ENCODE measurements at regions not wholly inside any gene's neighbourhood (a gene's known extent, or its start where the extent isn't known, plus 50 kb on each side); places are given as distances from the start of the nearest gene placed in this dataset.
"Not testable (repeated sequence)": the region's sequence is repeated elsewhere in the genome, so short reads cannot be mapped to it uniquely, and the experiment has no call there.

- Mint-ChIP-seq H3K4me3 (no peak overlapping the region), H3K27me3 (peaks cover 0 to 32% (median 23%) of the 10 kb centered on the region in 5 donors), H3K27ac (no peak overlapping the region), H3K9me3 (peaks cover 0 to 3% (median 0%) of the 10 kb centered on the region in 11 donors), H3K4me1 (peaks cover 0 to 7% (median 0%) of the 10 kb centered on the region in 7 donors), H3K36me3 (no peaks in the 10 kb centered on the region)
- ChIA-PET CTCF (no interaction called here), POLR2A (no interaction called here)
- ATAC-seq (no peak), DNase-seq (no peak)
- Histone ChIP-seq H3K9me3 (ENCODE audit: control insufficient read depth in 2 of 3, low read length in 3 of 3) (no peaks in the 10 kb centered on the region), H3K4me1 (ENCODE audit: control insufficient read depth in 2 of 2, insufficient read depth in 2 of 2, low read length in 2 of 2) (no peaks in the 10 kb centered on the region), H3K36me3 (ENCODE audit: control insufficient read depth in 2 of 3, insufficient read depth in 3 of 3, low read length in 3 of 3) (no peaks in the 10 kb centered on the region), H3K4me3 (ENCODE audit: low read length) (no peak overlapping the region), H3K27me3 (ENCODE audit: control insufficient read depth in 2 of 2, insufficient read depth in 2 of 2, low read length in 2 of 2) (no peaks in the 10 kb centered on the region), H3K27ac (ENCODE audit: low read depth, low read length) (no peak overlapping the region)
- intact Hi-C loops (cut with micrococcal nuclease) = no loop called here
Measured at GRCh38 chr20:58574469-58574868, 59.3 kb upstream of the APCDD1L start.

GRCh38 chr20:58573986-58574385, 58.8 kb upstream of the APCDD1L start:
- ChIA-PET POLR2A (no interaction called here), CTCF (no interaction called here)
- H3K9me3 ChIP-seq (ENCODE audit: control insufficient read depth in 2 of 3, low read length in 3 of 3) = no peaks in the 10 kb centered on the region
- H3K27ac ChIP-seq (ENCODE audit: low read depth, low read length) = no peak overlapping the region
- Mint-ChIP-seq H3K4me1 (peaks cover 0 to 7% (median 0%) of the 10 kb centered on the region in 7 donors), H3K4me3 (no peak overlapping the region), H3K27ac (no peak overlapping the region), H3K36me3 (no peaks in the 10 kb centered on the region), H3K9me3 (peaks cover 0 to 3% (median 0%) of the 10 kb centered on the region in 11 donors), H3K27me3 (peaks cover 0 to 31% (median 23%) of the 10 kb centered on the region in 5 donors)
- no peaks in the 10 kb centered on the region for H3K27me3 ChIP-seq (ENCODE audit: control insufficient read depth in 2 of 2, insufficient read depth in 2 of 2, low read length in 2 of 2)
- H3K36me3 ChIP-seq (ENCODE audit: control insufficient read depth in 2 of 3, insufficient read depth in 3 of 3, low read length in 3 of 3) = no peaks in the 10 kb centered on the region
- DNase-seq (no peak), ATAC-seq (no peak)
- H3K4me3 ChIP-seq (ENCODE audit: low read length) = no peak overlapping the region
- H3K4me1 ChIP-seq (ENCODE audit: control insufficient read depth in 2 of 2, insufficient read depth in 2 of 2, low read length in 2 of 2) = no peaks in the 10 kb centered on the region
- intact Hi-C loops (cut with micrococcal nuclease) = no loop called here

- H3K9me3 Mint-ChIP-seq = peaks cover 0 to 3% (median 0%) of the 10 kb centered on the region in 11 donors
- H3K9me3 ChIP-seq (ENCODE audit: control insufficient read depth in 2 of 3, low read length in 3 of 3) = no peaks in the 10 kb centered on the region
- H3K27ac Mint-ChIP-seq = no peak overlapping the region
- H3K27ac ChIP-seq (ENCODE audit: low read depth, low read length) = no peak overlapping the region
- ChIA-PET CTCF (no interaction called here), POLR2A (no interaction called here)
- DNase-seq (no peak), ATAC-seq (no peak)
- peaks cover 0 to 24% (median 19%) of the 10 kb centered on the region in 5 donors for H3K27me3 Mint-ChIP-seq
- H3K4me3 ChIP-seq (ENCODE audit: low read length) = no peak overlapping the region
- no peaks in the 10 kb centered on the region for H3K27me3 ChIP-seq (ENCODE audit: control insufficient read depth in 2 of 2, insufficient read depth in 2 of 2, low read length in 2 of 2)
- intact Hi-C loops (cut with micrococcal nuclease) = no loop called here
- H3K4me1 ChIP-seq (ENCODE audit: control insufficient read depth in 2 of 2, insufficient read depth in 2 of 2, low read length in 2 of 2) = no peaks in the 10 kb centered on the region
- no peaks in the 10 kb centered on the region for H3K36me3 Mint-ChIP-seq
- peaks cover 0 to 7% (median 0%) of the 10 kb centered on the region in 7 donors for H3K4me1 Mint-ChIP-seq
- no peak overlapping the region for H3K4me3 Mint-ChIP-seq
- no peaks in the 10 kb centered on the region for H3K36me3 ChIP-seq (ENCODE audit: control insufficient read depth in 2 of 3, insufficient read depth in 3 of 3, low read length in 3 of 3)
Measured at GRCh38 chr20:58573257-58573656, 58.1 kb upstream of the APCDD1L start.

- CTCF ChIA-PET = not testable (repeated sequence)
Measured at GRCh38 chr20:58572428-58572763, 57.2 kb upstream of the APCDD1L start.

GRCh38 chr20:58571693-58572427, 56.7 kb upstream of the APCDD1L start:
- Mint-ChIP-seq H3K9me3 (peaks cover 0 to 3% (median 0%) of the 10 kb centered on the region in 11 donors), H3K4me3 (no peak overlapping the region), H3K4me1 (peaks cover 0 to 11% (median 7%) of the 10 kb centered on the region in 7 donors), H3K27me3 (peaks cover 0 to 15% (median 12%) of the 10 kb centered on the region in 5 donors), H3K36me3 (no peaks in the 10 kb centered on the region), H3K27ac (no peak overlapping the region)
- intact Hi-C loops (cut with micrococcal nuclease) = no loop called here
- ChIA-PET CTCF (no interaction called here), POLR2A (no interaction called here)
- H3K9me3 ChIP-seq (ENCODE audit: control insufficient read depth in 2 of 3, low read length in 3 of 3) = no peaks in the 10 kb centered on the region
- no peaks in the 10 kb centered on the region for H3K4me1 ChIP-seq (ENCODE audit: control insufficient read depth in 2 of 2, insufficient read depth in 2 of 2, low read length in 2 of 2)
- no peak overlapping the region for H3K27ac ChIP-seq (ENCODE audit: low read depth, low read length)
- H3K36me3 ChIP-seq (ENCODE audit: control insufficient read depth in 2 of 3, insufficient read depth in 3 of 3, low read length in 3 of 3) = no peaks in the 10 kb centered on the region
- ATAC-seq (no peak), DNase-seq (no peak)
- no peaks in the 10 kb centered on the region for H3K27me3 ChIP-seq (ENCODE audit: control insufficient read depth in 2 of 2, insufficient read depth in 2 of 2, low read length in 2 of 2)
- H3K4me3 ChIP-seq (ENCODE audit: low read length) = no peak overlapping the region

More at GRCh38 chr20:58572428-58572763, 57.2 kb upstream of the APCDD1L start:
- H3K36me3 ChIP-seq (ENCODE audit: control insufficient read depth in 2 of 3, insufficient read depth in 3 of 3, low read length in 3 of 3); H3K4me3 Mint-ChIP-seq; intact Hi-C loops (cut with micrococcal nuclease); DNase-seq; H3K27ac ChIP-seq (ENCODE audit: low read depth, low read length); H3K27me3 ChIP-seq (ENCODE audit: control insufficient read depth in 2 of 2, insufficient read depth in 2 of 2, low read length in 2 of 2); H3K4me1 ChIP-seq (ENCODE audit: control insufficient read depth in 2 of 2, insufficient read depth in 2 of 2, low read length in 2 of 2); H3K9me3 Mint-ChIP-seq; H3K27ac Mint-ChIP-seq; ATAC-seq; H3K4me3 ChIP-seq (ENCODE audit: low read length); H3K4me1 Mint-ChIP-seq; H3K9me3 ChIP-seq (ENCODE audit: control insufficient read depth in 2 of 3, low read length in 3 of 3); H3K36me3 Mint-ChIP-seq; POLR2A ChIA-PET: not testable (repeated sequence)
- peaks cover 0 to 20% (median 14%) of the 10 kb centered on the region in 5 donors for H3K27me3 Mint-ChIP-seq

GRCh38 chr20:58571356-58571692, 56.1 kb upstream of the APCDD1L start:
- no peak for ATAC-seq
- DNase-seq = no peak
- ChIA-PET CTCF (no interaction called here), POLR2A (no interaction called here)
- Mint-ChIP-seq H3K9me3 (peaks cover 0 to 3% (median 0%) of the 10 kb centered on the region in 11 donors), H3K36me3 (no peaks in the 10 kb centered on the region), H3K4me1 (peaks cover 0 to 15% (median 8%) of the 10 kb centered on the region in 7 donors), H3K27me3 (peaks cover 0 to 14% (median 11%) of the 10 kb centered on the region in 5 donors), H3K4me3 (no peak overlapping the region), H3K27ac (no peak overlapping the region)
- Histone ChIP-seq H3K4me1 (ENCODE audit: control insufficient read depth in 2 of 2, insufficient read depth in 2 of 2, low read length in 2 of 2) (no peaks in the 10 kb centered on the region), H3K9me3 (ENCODE audit: control insufficient read depth in 2 of 3, low read length in 3 of 3) (no peaks in the 10 kb centered on the region), H3K36me3 (ENCODE audit: control insufficient read depth in 2 of 3, insufficient read depth in 3 of 3, low read length in 3 of 3) (no peaks in the 10 kb centered on the region), H3K27ac (ENCODE audit: low read depth, low read length) (no peak overlapping the region), H3K27me3 (ENCODE audit: control insufficient read depth in 2 of 2, insufficient read depth in 2 of 2, low read length in 2 of 2) (no peaks in the 10 kb centered on the region), H3K4me3 (ENCODE audit: low read length) (no peak overlapping the region)
- intact Hi-C loops (cut with micrococcal nuclease) = no loop called here

- H3K27ac Mint-ChIP-seq = no peak overlapping the region
- H3K9me3 Mint-ChIP-seq = peaks cover 0 to 3% (median 0%) of the 10 kb centered on the region in 11 donors
- H3K9me3 ChIP-seq (ENCODE audit: control insufficient read depth in 2 of 3, low read length in 3 of 3) = no peaks in the 10 kb centered on the region
- H3K27ac ChIP-seq (ENCODE audit: low read depth, low read length) = no peak overlapping the region
- POLR2A ChIA-PET = no interaction called here
- H3K27me3 Mint-ChIP-seq = peaks cover 0 to 14% (median 10%) of the 10 kb centered on the region in 5 donors
- CTCF ChIA-PET = no interaction called here
- H3K4me1 ChIP-seq (ENCODE audit: control insufficient read depth in 2 of 2, insufficient read depth in 2 of 2, low read length in 2 of 2) = no peaks in the 10 kb centered on the region
- intact Hi-C loops (cut with micrococcal nuclease) = no loop called here
- ATAC-seq (no peak), DNase-seq (no peak)
- no peaks in the 10 kb centered on the region for H3K36me3 ChIP-seq (ENCODE audit: control insufficient read depth in 2 of 3, insufficient read depth in 3 of 3, low read length in 3 of 3)
- H3K4me1 Mint-ChIP-seq = peaks cover 0 to 15% (median 8%) of the 10 kb centered on the region in 7 donors
- no peak overlapping the region for H3K4me3 Mint-ChIP-seq
- H3K4me3 ChIP-seq (ENCODE audit: low read length) = no peak overlapping the region
- no peaks in the 10 kb centered on the region for H3K27me3 ChIP-seq (ENCODE audit: control insufficient read depth in 2 of 2, insufficient read depth in 2 of 2, low read length in 2 of 2)
- no peaks in the 10 kb centered on the region for H3K36me3 Mint-ChIP-seq
Measured at GRCh38 chr20:58570204-58570859, 55.1 kb upstream of the APCDD1L start.
